AG04449 (cell line): ENCODE measurements at regions not wholly inside any gene's neighbourhood (a gene's known extent, or its start where the extent isn't known, plus 50 kb on each side); places are given as distances from the start of the nearest gene placed in this dataset.

Experiments
- CTCF ChIA-PET: fragments of 350-600 bp; formaldehyde crosslinking; extraction: SDS; loops from one replicate; lab custom pipeline; 2021; ENCODE audit warnings: antibody characterized with exemption; lab: Yijun Ruan, JAX
- POLR2A ChIA-PET: fragments of 400-600, 350-600 bp; formaldehyde crosslinking; extraction: SDS; loops from one replicate; lab custom pipeline; 2020; ENCODE audit warnings: antibody characterized with exemption, inconsistent platforms; lab: Yijun Ruan, JAX
- DNase-seq: peaks from one replicate; pipeline ENCODE4 v3.0.0-alpha.2; 2010; ENCODE audit warnings: low read depth, low spot score
- H3K4me3 ChIP-seq: 2 replicates; pipeline ENCODE4 v1.5.1; 2011; ENCODE audit warnings: low read depth, mild to moderate bottlenecking, control low read depth, low read length
- TF ChIP-seq, protein P1 (sequence below): IDR thresholded peaks from one replicate; pipeline ENCODE4 v1.5.1; 2011; ENCODE audit warnings: mild to moderate bottlenecking, moderate library complexity, low read length, control low read depth, inconsistent platforms; ENCODE audit not compliant: insufficient read depth; ENCODE audit errors: missing control alignments

DNA sequence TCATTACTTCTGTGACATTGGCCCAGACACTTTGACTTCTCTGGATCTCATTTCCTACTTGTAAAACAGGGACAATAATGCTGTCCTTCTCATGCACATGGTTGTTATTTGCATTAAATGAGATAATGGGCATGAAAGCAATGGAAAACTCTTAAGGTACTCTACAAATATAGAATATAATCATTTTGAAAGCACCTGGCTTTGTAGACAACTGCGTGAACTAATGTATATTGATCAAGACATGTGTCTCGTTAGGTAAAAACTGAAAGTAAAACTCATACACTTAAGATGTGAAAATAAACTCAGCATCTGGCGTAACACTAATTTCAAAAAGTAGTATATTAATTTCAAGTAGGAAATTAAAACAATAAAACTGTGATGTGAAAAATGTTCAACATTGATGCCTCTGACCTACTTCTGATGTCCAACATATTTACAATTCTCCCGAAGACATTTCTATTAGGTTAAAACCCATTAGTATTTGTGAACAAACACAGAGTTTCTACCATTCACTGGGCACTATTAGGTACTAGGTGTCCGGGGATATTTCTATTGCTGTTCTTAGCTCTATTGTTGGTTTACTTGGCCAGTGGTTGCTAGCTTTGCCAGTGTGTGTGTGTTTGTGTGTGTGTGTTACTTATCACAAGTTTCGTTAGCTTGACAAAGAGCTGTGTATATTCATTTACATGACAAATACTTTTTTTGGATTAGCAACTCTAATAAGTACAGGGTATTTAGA lies 220.5 kb downstream of the KCNRG start:
- CTCF ChIA-PET: no interaction called here
- TF ChIP-seq, protein P1, sequence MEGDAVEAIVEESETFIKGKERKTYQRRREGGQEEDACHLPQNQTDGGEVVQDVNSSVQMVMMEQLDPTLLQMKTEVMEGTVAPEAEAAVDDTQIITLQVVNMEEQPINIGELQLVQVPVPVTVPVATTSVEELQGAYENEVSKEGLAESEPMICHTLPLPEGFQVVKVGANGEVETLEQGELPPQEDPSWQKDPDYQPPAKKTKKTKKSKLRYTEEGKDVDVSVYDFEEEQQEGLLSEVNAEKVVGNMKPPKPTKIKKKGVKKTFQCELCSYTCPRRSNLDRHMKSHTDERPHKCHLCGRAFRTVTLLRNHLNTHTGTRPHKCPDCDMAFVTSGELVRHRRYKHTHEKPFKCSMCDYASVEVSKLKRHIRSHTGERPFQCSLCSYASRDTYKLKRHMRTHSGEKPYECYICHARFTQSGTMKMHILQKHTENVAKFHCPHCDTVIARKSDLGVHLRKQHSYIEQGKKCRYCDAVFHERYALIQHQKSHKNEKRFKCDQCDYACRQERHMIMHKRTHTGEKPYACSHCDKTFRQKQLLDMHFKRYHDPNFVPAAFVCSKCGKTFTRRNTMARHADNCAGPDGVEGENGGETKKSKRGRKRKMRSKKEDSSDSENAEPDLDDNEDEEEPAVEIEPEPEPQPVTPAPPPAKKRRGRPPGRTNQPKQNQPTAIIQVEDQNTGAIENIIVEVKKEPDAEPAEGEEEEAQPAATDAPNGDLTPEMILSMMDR: no peak
- POLR2A ChIA-PET: no interaction called here
- DNase-seq: no peak
- H3K4me3 ChIP-seq: no peak overlapping the region

- H3K4me3 ChIP-seq: no peak overlapping the region
- CTCF ChIA-PET: no interaction called here
- POLR2A ChIA-PET: no interaction called here
- DNase-seq: no peak
- TF ChIP-seq, protein P1: no peak
Observed at GRCh38 chr13:50236898-50237318, 221.7 kb downstream of the KCNRG start.

DNA sequence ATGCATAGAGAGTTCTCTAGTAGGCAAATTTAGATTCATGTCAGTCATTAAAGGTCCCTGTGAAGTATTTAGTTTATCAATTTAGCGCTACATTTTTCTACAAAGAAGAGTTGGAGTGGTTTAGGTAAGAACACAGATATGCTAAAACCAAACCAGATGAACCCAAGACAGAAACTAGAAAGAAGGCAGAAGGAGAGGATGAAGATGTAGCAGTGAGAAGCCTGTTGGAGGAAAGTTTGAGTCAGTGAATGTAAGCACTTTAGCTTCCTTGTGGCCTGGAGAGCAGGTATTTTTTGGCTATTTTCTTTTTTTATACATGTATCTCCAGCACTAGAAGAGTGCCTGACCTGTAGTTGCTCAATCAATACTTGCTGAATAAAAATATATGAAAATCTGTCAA lies 223.7 kb downstream of the KCNRG start:
- TF ChIP-seq, protein P1: no peak
- DNase-seq: no peak
- ChIA-PET CTCF (interaction anchor here (1.4 kb wide), 1 partner anchor 154 kb away, joined by 3 read pairs; no protein-coding TSS in a partner anchor), POLR2A (no interaction called here)
- no peak overlapping the region for H3K4me3 ChIP-seq

- no peak overlapping the region for H3K4me3 ChIP-seq
- CTCF ChIA-PET: no interaction called here
- TF ChIP-seq, protein P1: no peak
- POLR2A ChIA-PET: no interaction called here
- no peak for DNase-seq
Observed at GRCh38 chr13:50241479-50241878, 226.2 kb downstream of the KCNRG start.

GRCh38 chr13:50243931-50244330 lies 228.7 kb downstream of the KCNRG start:
- ChIA-PET POLR2A (no interaction called here), CTCF (interaction anchor here (0.6 kb wide), 1 partner anchor 29 kb away, joined by 3 read pairs; no protein-coding TSS in a partner anchor)
- no peak overlapping the region for H3K4me3 ChIP-seq
- DNase-seq: no peak
- TF ChIP-seq, protein P1: no peak

DNA sequence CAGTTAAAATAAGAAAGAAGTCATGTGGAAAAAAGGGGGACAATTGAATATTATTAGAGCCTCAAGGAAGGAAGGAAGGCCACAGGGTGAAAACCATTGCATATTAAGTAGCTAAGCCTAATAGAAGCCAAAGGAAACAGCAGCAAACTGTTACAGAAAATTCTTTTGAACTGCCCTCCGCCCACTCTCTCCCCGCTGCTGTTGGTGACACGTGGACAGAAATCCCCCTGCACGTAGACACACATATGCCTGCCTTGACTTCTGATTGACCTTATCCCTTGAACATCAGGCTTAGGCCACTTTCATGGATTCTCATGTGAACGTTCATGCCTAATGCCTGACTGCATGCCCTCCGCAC lies 229.1 kb downstream of the KCNRG start:
- H3K4me3 ChIP-seq: no peak overlapping the region
- CTCF ChIA-PET: no interaction called here
- TF ChIP-seq, protein P1: no peak
- DNase-seq: no peak
- POLR2A ChIA-PET: no interaction called here
